ELF-1 (cell line): ENCODE measurements at regions not wholly inside any gene's neighbourhood (a gene's known extent, or its start where the extent isn't known, plus 50 kb on each side); places are given as distances from the start of the nearest gene placed in this dataset.

Experiments
- DNase-seq: peaks from one replicate; pipeline ENCODE4 v3.0.0-alpha.2; 2016; ENCODE audit warnings: low read depth, low spot score

DNA sequence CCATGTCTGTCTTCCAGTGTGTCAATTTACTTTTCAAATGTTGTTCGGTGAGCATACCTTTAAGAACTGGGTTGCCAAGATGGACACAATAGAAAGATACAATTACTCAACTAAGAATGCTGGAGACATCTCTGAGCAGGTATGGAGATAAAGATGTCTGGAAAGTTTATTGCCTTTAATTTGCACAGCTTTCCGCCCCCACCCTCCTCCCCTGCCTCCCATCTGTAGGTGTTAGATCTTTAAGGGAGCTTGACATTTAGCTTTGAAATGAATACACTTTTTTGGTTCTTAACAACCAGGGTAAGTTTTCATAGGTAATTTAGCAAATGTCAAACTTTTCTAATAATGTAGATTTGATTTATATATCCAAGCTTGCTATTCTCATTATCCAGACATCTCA lies 104.4 kb downstream of the BTBD3 start:
- DNase-seq, result no peak

DNA sequence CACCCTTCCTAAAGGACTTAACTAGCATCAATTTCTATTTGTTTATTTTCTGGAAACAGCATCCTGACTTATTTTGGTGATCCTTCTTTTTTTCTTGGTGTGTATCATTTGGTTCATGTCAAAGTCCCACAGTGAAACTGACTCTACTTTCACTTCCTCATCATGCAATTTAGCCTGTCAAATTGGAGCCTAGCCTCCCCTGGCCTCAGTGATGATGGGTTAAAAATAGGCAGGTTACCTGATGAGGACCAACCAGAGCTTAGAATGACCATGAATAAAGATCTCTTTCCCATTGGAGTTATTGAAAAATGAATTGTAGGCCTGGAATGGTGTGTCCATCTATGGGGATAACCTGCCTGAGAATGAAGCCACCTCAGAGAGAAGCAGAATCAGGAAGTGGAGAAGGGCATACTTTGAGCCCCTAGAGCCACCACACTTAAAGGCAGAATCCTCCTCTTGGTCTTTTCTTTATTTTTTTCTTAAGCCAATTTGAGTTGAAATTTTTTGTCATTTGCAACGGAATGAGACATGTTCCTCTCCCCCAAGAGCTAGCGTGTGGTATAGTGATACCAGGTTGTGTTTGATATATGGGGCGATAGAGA lies 105.6 kb downstream of the BTBD3 start:
- no peak for DNase-seq

DNA sequence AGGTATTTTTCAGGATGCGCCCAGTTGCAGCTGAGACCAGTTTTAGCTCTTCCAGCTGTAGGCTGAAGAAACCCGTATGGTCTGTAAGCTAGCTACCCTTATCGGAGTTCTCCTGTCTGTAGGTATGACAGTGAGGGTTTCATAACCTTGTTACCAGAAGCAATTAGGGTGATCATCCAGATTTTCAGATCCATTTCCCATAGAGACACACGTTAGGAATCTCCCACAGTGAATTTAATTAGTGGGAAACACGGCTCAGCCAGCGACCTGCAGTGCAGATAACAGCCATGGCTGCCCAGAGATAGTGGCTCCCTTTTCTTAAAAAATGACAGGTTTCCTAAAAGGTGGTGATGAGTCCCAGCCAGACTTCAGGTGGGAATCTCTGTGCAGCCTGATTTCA lies 111.1 kb downstream of the BTBD3 start:
- no peak for DNase-seq

DNA sequence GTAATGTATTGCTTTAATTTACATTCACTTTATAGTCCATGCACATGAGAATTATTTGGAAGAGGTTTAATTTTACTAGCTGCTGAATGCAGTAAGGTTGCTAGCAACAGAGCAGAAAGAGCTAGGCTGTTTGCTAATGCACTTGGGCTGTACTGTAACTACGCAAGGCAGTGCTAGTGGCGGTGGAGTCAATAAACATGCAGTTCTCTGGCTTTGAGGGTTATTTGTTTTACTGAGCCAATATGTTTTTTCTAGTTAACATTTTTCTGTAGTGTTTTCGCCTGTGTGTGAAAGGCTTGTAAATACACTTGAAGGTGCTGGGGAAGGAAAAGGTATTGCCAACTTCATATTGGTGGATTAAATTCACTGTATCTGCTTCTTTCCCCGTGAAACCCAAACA lies 112.8 kb downstream of the BTBD3 start:
- no peak for DNase-seq

DNA sequence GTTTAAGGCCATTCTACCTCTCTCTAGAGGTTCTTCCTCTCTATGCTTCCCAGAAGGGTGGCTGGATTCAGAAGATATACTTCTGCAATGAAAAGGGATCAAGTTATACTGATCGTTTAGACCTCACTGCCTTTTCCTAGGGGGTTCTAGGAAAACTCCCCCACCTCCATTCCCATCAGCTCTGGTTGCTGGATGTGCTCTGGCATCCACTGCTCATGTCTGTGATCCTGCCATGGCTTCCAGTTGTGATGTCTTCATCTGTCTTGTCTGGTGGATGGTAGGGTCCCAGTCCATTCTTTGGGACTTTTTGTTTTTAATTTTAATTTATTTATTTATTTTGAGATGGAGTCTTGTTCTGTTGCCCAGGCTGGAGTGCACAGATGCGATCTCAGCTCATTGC lies 118.4 kb downstream of the BTBD3 start:
- no peak for DNase-seq

DNA sequence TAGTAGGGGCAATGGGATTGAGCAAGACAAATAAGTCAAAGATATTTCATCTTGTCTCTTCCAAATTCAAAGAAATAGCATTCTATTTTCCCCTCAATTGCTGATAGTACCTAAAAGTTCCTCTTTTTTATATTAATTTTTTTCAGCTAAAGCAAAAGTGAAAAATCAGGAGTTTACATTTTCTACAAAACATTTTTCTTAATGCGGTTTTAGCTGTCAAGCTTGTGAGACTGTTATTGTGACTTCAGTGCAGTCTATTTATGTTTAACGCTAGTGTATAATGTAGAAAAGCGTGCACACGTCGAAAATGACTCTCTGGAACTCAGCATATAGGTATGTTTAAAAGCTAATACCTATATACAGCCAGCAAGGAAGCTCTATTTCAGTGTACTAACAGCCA lies 119.8 kb downstream of the BTBD3 start:
- DNase-seq, result no peak

DNA sequence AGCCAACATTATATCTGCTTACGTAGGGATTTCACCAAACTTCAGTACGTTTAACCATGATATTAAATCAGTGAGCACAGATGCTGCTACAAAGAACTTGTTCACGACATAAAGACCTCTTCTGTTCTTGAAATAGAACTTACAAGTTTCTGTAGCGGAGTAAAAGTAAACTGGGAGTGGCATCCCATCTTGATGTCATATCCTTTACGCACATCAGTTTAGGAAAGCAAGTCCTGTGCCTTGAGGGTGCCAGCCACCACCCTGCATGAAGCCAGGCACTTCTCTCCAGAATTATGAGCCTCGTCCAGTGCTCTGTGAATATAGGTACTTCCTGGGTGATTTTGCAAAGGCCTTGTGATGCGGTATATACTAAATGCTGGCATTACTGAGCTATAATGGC lies 122.6 kb downstream of the BTBD3 start:
- DNase-seq, result no peak

DNA sequence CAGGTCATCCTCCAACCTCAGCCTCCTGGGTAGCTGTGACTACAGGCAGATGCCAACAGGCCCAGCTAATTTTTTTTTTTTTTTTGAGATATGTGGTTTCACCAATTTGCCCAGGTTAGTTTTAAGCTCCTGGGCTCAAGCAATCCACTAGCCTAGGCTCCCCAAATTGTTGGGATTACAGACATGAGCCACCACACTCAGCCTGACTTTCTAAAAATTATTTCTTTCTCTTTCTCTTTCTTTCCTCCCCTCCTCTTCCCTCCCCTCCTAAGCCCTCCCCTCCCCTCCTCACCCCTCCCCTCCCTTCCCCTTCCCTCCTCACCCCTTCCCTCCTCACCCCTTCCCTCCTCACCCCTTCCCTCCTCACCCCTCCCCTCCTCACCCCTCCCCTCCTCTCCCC lies 127.3 kb downstream of the BTBD3 start:
- no peak for DNase-seq

DNA sequence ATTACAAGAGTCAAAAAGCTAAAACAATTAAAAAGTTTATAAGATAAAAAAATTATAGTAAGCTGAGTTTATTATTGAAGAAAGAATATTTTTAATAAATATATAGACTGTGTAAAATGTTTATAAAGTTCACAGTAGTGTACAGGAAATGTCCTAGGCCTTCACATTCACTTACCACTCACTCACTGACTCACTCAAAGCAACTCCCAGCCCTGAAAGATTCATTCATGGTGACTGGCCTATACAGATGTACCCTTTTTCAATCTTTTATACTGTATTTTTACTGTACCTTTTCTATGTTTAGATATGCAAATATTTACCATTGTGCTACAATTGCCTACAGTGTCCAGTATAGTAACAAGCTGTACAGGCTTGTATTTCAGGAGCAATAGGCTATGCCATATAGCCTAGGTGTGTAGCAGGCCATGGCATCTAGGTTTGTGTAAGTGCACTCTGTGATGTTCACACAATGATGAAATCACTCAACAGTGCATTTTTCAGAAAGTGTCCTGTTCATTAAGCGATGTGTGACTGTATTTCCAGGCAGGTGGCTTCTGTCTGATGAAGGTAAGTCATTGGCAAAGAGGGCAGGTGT lies 130.2 kb downstream of the BTBD3 start:
- DNase-seq, result no peak

DNA sequence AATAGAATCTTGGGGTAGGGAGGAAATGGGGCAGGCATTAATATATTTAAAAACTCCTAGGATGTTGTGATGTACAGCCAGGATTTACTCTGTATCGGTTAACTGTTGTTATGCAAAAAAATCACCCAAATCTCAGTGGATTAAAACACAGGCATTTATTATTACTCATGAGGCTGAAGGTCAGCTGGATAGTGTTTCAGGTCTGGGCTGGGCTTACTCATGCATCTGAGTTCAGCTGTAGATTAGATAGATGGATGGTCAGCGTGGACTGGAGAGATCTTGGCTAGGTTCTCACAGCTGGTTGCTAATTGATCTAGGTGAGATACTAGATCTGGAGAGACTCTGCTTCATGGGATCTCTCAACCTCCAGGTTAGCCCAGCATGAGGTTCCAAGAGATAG lies 131.4 kb downstream of the BTBD3 start:
- no peak for DNase-seq

DNA sequence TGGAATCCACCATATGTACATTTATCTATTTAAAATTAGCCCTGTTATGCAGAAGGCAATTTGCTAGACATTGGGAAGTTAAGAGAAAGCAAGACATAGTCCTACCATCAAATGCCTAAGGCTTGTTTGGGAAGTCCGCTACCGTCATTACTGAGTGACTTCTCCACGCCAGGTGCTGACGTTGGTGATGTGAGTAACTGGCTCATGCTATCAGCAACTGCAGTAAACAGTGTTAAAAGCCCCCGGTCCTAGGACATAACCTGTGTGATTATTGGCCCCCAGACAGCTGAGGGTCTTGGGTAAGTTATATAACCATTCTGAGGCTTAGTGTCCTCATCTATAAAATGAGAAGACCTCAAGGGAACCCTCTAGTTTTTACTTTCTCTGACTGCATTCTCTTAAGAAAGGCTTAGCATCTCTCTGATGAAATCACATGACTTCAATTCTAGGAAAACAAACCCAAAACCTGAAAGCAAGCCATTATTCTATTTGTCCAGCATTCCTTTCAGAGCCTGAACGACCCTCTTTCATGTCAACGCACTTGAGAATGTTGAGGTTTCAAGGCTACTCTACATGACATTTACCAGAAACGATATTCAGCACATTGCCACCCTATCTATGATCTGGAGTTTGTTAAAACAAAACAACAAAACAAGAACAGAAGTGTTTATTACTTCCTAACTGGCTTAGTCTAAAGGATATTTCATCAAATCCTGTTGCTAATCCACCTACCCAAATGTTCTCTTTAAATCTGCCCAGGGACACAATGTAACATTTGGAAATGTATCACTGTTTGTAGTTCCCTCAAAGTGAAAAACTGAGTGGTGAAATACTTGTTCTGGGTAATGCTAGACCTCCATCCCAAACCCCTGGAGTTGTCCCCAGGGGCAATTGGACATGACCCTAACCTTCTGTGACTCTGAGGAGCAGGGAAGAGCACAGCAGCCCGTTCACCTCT lies 133.8 kb downstream of the BTBD3 start:
- DNase-seq, result no peak

DNA sequence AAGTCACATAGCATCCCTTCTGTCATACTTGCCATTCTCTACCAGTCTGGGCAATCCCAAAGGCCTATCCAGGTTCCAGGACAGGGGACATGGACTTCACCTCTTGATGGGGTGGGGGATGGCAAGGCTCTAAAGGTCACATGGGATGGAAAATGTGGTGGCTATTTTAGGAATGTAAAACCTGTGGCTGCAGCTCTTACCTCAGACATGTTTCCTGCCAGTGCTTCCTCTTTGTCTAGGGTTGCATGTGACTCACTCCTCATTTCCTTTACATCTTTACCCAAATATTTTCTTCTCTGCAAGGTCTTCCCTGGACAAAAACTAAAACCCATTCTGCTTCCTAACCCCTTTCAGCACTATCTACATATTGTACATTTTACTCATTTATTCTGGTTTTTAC lies 135.7 kb downstream of the BTBD3 start:
- DNase-seq, result peak; percentile 9

DNA sequence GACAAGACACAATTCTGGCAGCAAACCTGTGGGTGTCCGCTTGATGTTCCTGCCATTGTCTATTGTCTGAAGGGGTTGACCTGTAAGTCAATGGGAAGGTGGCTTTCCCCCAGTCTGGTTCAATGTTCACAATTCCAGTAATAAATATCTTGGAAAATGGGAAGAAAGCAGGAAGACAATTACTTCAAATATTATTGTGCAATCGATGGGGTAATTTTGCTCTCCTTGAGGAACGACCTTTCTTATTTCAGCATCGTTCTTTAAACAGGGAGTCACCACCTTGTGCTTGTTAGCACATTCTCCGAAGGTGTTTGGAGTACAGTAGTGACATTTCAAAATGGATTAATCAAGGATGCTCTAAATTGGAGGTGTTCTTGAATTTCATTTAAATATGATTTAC lies 136.9 kb downstream of the BTBD3 start:
- DNase-seq, result no peak

DNA sequence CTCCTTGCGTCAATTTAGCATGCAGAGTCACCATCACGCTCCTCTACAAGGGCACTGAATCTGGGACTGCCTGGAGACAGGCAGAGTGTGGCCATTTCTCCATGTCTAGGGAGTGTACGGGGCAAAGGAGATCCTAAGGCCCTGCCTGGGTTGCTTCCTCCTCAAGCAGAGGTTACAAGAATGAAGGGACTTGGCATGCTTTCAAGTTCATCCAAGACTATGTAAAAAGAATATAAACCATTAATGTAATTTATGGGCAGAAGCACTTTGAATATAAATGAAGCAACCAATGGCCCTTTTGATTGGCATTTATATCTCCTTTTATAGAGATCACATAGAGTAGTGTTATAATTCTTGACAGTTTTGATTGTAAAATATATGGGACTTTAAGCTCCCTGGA lies 137.5 kb downstream of the BTBD3 start:
- no peak for DNase-seq

DNA sequence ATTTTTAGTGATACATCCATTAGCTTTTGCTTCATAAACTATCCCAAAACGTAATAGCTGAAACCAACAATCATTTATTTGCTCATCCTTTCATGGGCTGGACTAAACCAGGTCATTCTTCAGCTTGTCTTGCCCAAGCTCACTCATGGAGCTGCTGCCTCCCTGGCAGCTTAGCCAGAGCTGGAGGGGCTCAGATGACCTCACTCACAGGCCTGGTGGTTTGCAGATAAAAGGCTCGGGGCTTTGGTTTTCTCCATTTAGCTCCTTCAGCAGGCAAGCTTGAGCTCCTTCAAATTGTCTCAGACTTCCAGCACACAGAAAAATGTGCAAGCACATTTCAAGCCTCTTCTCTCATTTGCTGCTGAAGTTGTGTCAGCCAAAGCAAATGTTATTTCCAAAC lies 139.1 kb downstream of the BTBD3 start:
- DNase-seq, result peak; percentile 46

DNA sequence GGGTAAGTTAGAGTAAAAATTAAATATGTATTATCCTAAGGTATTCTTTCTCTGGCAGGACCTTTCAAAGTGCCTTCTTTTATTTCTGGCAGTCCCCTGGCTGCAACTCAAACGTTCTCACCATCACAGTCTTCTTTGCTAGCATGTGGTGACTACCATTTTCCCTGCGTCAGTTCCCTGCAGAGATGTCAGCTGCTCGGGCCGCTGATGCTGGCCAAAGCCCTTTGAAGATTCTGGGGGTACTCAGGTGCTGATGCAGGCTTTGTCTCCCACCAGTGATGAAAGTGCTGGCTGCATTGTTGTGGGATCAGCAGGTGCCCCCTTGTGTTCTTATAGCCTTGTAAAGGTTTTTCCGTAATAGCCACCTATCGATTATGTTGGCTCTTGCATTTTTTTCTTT lies 140.1 kb downstream of the BTBD3 start:
- DNase-seq, result no peak

DNA sequence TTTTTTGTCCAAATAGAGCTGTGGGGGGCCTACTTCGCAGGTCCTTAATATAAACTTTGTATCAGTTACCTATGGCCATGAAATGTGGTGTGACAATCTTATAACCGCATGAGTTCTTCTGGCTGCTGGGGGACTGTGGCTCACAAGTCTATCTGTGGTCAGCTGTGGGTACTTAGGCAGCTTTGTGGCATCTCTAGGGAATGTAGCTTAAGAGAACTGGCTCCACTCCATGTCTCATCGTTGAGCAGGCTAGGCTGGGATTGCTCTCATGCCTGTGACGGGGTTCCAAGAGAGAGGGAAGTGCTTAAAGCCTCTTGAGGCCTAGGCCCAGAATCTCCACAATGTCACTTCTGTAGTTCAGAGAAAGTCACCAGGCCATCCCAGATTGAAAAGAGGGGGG lies 140.5 kb downstream of the BTBD3 start:
- DNase-seq, result no peak

DNA sequence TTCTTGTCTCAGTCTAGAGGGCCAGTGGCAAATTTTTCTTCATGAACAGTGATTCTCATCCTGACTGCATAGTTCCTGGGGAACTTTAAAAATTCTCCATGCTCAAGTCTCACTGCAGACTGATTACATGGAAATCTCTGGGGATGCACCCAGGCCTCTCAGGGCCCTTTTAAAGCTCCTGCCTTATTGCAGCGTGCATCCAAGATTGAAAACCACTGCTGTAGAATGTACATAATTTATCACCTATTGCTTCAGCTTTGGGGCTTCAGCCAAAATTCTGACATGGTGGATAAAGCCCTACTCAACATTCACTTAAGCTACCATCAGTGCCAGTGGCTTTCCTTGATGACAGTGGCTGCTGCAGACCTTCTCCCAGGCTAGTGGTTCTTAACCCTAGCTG lies 143.8 kb downstream of the BTBD3 start:
- DNase-seq, result no peak

DNA sequence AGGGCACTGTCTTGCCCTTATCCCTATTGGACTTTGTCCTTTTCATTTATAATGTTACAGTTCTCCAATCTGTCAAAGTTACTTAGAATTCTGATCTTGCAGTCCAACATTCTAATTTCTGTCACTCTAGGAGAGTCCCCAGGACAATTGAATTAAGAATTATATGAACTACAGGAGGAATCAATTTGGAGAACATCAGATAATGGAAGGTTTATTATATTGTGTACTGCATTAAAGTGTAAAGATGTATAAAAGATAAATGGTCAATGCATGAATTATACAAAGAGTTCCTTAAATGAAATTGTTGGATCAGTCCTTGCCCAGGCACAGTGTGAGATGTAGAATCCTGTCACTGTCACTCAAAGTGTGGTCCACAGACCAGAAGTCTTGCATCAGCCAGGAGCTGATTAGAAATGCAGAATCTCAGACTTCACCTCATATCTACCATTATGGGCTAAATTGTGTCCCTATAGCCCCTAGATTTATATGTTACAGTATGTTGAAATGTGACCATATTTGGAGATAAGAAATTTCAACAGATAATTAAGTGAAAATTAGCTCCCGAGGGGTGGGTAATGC lies 145.5 kb downstream of the BTBD3 start:
- DNase-seq, result no peak

DNA sequence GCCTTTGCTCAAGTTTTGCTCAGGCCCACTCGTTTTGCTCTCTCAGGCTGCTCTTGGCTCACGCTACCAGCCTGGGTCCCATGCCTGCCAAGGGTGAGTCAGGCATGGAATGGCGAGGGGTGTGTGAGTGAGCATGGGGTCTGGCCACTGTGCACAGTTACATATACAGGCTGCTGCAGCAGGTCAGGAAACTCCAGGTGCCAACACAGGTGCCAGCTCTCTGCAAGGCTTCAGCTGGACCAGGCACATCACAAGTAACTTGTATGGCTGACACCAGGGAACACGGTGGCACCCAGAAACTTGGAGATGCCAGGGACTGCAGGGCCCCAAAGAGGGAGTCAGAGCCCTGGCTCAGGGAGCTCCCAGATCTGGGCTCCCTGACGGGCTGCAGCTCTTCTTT lies 146.8 kb downstream of the BTBD3 start:
- DNase-seq, result no peak

DNA sequence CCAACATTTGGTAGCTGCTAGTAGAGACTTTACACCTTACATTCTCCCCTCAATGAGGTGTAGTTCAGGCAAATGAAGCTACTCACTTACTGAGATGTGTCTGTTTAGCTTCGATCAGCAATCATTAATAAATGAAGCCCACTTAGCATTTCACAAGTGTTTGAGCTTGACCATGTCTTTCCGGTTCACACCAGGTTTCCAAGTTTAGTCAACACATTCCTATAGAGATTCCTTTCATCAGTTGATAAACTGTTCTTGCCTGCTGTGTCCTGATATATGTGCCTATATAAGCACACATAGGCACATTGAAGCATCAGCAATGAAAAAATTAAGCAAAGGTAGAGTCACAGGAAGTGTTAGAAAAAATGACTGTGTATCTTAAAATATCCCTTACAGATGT lies 150.0 kb downstream of the BTBD3 start:
- DNase-seq, result no peak

DNA sequence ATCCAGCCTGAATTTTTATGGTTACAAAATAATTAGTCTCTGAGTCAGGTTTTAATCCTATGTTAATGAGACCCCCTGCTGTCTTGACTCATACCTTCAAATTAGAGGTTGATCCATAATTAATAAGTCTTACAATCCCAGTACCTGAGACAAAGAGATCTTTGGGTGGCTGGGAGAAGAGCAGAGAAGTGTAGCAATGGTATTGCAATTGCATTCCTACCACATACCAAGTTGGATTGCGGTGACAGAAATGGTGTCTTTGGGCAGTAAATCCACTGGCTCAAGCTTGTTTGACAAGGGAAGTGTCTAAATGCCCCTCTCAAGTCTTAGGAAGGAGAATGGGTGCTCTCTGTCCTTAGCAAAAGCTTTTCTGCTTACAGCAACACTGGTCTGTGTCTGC lies 150.4 kb downstream of the BTBD3 start:
- peak; percentile 40 for DNase-seq

DNA sequence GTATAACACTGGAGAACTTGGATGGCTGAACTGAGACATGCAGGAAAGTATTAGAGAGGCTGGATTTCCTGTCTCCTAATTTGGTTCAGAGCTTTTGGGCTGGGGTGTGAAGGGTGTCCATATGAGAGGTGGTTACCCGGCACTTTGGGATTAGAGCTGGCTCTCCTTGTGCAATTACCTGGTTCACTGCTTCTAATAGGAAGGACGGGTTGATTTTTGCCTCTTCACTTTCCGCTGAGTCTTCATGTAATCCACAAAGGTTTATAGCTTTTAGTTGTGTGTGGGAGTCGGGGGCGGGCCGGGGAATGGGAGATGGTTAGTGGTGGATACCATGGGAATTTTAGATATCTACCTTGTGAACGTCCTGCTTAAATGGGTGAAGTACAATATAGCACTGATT lies 151.5 kb downstream of the BTBD3 start:
- no peak for DNase-seq
